CD4-positive, alpha-beta T cell treated with Interferon alpha-2 for 1 hour (primary cell): ENCODE measurements at regions not wholly inside any gene's neighbourhood (a gene's known extent, or its start where the extent isn't known, plus 50 kb on each side); places are given as distances from the start of the nearest gene placed in this dataset.

Source experiments
- DNase-seq, 2 donors: peaks; one replicate each; pipeline ENCODE4 v3.0.0-alpha.2; 2020 to 2022

DNA sequence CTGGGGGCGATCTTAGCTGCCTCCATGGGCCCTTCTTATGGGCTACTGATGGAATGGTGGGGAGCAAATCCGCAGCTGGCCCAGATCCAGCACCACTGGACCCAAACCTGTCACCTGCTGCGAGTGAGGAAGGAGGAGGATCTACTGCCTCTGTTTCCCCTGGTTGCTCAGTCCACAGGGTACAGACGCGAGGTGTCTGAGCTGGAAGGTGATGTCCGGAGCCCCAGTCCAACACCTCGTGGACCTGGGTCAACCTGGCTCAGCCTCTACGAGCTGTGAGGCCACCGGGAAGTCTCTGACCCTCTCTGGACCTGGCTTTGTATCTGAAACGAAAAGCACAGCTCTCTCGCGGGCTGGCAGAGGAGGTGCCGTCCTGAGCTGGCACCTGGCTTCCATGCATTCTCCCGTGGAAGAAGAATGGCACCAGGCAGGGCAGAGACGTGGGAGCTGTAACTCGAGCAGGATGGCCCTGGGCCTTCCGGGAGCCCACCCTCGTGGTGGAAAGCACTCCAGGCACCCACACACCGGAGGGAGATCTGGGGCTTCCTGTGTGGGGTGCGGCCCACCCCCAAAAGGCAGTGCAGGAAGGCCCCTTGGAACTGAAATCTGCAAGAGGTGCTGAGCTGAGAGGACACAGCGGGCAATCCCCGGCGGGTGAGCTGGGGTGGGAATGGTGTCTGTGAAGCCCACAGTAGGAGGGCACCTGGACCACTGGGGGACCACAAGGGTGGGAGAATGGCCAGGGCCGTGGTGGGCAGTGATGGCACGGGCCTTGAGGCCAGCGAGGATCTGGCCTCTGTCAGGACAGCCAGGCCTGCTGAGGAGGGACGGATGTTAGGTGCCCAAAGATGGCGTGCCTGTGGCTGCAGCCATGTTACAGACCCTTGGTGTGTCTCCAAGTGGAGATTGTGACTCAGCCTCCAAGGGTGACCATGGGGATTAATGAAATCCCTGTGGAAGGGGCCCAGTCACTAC is 133.4 kb downstream of the OLFM1 start:
- no peak for DNase-seq

DNA sequence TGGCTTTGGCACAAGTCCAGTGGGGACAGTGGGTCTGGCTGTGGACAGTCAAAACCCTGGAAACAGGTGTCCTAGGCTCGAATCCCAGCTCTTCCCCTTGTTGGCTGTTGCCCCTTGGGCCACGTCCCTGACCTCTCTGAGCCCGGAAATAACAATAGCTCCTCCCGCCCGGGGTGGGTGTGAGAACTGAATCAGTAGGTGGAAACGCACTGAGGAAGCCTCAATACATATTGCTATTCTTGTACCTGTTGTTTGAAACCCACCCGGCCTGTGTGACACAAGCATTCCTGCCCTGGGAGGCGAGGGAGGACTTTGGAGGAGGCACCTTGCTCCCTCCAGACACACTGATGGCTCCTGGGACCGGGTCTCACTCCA is 134.1 kb downstream of the OLFM1 start:
- no peak for DNase-seq

DNA sequence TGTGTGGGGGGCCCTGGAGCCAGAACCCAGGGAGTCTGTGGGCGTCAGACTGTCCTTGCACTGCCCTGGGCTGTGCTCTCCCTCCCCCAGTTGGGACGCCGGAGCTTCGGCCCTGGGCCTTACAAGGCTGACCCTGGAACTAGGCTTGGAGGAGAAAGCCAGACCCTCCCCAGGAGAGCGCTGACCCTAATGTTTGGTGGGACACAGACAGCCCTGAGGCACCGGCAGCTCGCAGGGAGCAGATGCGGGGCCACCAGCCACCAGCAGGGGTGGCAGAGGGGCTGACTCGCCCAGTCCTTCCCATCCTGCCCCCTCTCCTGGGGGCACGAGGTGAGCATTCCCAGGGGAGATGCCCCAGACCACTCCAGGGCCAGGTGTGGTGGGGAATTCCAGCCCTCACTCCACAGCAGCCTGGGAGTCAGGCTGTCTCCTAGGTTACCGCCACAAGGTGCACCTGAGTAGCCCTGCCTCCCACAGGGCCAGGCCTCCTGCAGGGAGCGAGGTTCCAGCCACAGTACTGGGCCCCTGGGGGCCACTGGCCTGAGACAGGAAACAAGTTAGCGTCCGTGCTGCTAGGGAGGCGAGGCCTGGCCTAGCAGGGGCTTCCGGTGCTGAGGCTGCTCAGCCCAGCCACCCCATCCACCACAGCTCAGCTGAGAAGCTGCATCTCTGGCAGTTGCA is 134.6 kb downstream of the OLFM1 start:
- DNase-seq = no peak

DNA sequence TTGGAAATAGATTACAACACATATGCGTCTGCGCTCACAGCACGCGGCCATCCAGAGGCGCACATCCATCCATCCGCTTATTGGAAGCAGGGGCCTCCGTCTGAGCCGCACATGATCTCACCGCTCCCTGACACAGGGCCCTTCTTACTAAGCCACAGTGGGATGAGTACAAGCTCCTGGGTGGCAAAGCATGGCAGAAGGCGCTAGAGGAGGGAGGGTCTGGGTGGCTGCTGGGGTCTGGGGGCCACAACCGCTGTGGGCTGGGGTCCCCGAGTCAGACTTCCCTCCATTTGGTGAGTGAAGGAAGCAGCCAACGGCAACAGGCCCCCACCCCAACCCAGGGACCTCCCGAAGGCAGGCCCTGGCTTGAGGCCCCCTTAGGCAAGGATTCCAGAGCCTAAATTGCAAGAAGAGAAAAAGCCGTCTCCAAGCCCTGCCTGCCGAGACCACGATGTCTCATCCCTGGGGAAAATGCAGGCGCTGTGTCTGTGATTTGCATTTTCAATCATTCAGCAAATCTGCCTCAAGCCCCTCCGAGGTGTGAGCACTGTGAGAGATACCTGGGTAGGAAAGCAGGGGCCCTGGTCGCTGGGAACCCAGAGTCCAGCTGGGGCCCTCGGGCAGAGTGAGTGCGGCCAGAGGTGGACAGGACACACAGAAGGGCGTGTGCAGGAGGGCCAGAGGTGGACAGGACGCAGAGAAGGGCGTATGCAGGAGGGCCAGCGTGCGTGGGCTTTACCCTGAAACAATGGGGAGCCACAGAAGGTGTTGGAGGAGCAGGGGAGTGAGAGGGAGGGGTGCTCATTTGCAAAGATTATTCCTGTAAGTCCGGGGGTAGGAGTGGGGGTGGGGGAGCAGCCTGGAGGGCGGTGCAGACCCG is 135.7 kb downstream of the OLFM1 start:
- DNase-seq = no peak

- DNase-seq = no peak
These were observed 136.4 kb downstream of the OLFM1 start for GRCh38 chr9:135223831-135224230.

DNA sequence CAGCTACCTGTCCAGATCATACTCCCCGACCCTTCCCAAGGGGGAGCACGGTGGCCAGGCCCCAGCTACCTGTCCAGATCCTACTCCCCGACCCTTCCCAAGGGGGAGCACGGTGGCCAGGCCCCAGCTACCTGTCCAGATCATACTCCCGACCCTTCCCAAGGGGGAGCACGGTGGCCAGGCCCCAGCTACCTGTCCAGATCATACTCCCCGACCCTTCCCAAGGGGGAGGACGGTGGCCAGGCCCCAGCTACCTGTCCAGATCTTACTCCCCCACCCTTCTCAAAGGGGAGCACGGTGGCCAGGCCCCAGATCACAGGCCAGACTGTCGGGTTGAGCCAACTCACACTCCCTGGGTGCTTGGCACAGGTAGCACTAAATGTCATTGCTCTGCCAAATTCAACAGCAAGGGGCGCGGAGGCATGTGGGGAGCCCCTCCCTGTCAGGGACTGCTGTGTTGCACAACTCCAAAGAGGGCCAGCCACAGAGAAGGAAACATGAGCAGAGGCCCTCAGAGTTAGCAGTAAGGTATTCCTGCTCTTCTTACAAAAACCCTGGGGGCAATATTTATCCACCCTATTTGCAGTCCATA is 136.9 kb downstream of the OLFM1 start:
- no peak for DNase-seq

- DNase-seq = no peak
These were observed 137.6 kb downstream of the OLFM1 start for GRCh38 chr9:135224921-135225541.

- no peak for DNase-seq
These were observed 138.3 kb downstream of the OLFM1 start for GRCh38 chr9:135225619-135226228.

GRCh38 chr9:135226369-135227050 is 139.0 kb downstream of the OLFM1 start:
- DNase-seq = no peak

DNA sequence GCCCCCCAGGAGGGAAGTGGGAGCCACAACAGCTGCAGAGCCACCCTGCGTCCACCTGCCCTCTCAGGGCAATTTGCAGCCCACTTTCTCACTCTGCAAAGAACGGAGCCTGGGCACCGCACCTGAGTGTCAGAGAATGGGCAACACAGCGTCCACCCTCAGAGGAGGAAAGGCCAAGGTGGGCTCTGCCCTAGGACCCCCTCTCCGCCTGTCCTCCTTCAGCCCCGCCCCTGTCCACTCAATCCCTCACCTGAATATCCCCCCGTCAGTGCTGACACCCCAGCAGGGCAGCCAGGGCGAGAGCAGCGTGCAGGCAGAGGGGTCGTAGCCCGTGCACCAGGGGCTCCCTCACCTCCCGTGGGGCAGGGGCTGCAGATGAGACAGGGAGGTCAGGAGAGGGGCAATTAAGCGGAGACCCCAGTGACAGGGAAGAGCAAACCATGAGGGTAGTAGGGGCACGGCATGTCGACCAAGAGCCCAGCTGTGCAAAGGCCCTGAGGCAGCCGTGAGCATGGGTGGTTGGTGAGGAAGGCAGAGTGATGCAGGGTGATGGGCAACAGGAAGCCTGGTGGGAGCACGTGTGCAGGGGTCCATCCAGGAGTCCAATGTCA is 140.3 kb downstream of the OLFM1 start:
- DNase-seq = no peak

DNA sequence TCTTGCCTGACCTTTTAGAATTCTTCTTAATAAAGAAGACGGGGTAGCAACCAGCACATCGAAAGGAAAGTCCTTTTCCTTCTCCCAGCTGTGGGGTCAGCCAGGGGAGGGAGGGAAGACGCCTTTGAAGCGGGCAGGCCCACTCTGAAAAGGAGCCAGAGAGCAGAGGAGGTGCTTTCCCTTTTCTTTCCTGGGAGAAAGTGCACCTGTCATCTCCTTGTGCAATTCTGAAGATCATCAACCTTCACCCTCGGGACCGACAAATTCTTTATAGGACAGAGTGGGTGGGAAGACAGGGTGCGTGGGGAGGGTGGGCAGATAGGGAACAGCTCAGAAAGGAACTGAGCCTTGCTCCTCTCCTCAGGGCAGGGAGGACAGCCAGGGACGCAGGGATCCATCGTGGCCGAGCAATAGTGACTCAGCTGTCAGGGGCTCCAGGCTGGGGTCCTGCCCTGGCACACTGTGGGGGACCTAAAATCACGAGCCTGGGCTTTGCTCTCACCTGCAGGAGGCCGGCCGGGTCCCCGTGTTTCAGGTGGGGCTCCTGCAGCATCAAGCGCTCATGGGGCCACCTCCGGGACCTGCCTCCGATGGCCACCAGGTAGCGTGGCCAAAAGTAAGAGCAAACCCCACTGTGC is 141.0 kb downstream of the OLFM1 start:
- DNase-seq = no peak

- no peak for DNase-seq
These were observed 141.6 kb downstream of the OLFM1 start for GRCh38 chr9:135228983-135229625.

DNA sequence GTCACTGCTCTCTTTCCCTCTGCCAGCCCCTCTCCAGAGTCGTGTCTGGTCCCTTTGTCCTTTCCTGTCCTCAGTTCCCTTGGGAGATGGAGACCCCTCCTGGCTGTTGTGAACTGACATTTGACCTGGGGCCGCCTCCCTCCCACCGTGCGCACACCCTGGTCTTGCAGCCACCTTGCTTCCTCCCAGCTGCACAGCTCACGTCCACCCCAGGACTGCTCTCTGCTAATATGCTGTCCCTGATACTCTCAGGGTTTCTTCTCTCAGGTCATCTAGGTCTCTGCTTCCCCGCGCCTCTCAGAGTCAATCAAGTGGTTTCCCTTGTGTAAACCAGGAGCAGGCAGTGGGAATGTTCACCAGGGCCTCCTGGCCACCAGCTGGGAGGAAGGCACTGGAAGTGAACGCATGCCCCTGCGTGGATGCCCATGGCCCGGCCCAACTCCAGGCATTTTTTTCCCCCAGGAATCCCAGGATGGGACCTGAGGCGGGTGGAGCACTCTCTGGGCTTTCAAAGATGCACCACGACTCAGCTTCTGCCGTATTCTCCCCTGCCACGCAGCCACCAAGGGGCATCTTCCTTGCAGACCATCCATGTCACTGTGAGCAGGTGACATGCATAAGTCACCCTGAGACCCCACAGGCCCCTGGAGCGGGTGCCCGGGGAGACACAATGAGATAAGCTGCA is 142.4 kb downstream of the OLFM1 start:
- DNase-seq = no peak

DNA sequence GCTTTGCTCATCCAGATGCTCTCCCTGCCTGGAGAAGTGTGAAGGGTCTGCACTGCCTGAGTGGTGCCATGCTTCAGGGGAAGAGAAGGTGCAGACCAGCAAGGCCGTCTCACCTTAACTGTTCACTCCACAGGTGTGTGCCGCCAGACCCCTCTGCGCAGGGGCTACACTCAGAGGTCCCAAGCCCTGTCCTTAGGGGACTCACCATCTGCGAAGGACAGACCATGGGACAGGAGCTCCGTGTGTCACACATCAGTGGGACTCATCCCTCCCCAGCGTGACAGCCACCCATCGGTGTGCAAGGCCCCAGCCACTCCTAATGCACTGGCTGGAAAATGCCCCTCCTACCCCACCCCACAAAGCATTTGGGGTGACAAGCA is 142.9 kb downstream of the OLFM1 start:
- no peak for DNase-seq

DNA sequence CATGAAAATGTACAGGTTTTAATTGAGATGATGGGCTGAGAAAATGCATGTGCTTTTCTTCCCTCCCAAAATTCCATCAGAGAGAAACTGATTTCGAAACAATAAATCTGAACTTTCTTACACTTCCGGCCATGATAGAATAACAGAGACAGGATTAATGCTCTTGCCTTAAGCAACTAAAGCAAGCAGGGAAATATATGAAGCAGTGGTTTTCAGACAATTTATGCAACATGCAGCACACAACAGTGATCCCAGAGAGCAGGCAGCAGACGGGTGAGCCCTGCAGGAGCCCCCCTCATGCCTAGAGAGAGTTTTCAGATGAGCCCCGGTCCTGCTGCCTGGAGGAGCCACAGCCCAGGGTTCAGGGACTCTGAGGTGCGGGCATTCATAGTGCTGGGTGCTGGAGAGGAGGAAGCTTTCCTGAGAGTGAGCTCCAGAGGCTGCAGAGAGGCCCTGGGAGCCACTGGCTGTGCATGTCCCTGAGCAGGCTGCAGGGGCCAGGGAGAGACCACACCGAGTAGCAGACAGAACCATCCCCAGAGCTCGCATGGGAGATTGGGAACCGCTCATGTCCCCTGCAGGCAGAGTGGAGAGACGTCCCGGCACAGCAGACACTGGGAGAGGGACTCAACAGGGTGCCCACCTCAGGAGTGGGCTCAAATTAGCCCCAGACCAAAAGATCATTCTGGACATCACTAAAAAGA is 143.5 kb downstream of the OLFM1 start:
- DNase-seq = no peak

GRCh38 chr9:135239100-135239768 is 151.8 kb downstream of the OLFM1 start:
- DNase-seq = no peak

DNA sequence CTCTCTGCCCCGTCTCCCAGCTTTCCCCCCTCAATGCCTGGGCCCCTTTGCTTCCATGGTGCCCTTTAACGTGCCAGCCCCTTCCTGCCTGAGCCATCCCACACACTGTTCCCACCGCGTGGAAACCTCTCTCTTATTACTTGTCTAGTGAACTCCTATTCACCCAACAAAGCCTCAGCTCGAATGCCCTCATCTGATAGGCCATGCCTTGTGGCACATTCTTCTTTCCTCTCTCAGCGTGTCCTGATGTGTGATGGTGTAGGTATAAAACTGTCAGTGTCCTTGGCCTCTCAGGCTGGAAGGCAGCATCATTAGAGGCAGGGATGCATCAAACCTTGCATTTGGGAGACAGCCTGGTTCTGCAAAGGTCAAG is 152.3 kb downstream of the OLFM1 start:
- no peak for DNase-seq

GRCh38 chr9:135240222-135240621 is 152.8 kb downstream of the OLFM1 start:
- DNase-seq = no peak
